Right kidney (tissue), 1 donor: ENCODE measurements at regions not wholly inside any gene's neighbourhood (a gene's known extent, or its start where the extent isn't known, plus 50 kb on each side); places are given as distances from the start of the nearest gene placed in this dataset.

Experiments used
- DNase-seq: peaks from one replicate; pipeline ENCODE4 v3.0.0-alpha.2; 2016

DNA sequence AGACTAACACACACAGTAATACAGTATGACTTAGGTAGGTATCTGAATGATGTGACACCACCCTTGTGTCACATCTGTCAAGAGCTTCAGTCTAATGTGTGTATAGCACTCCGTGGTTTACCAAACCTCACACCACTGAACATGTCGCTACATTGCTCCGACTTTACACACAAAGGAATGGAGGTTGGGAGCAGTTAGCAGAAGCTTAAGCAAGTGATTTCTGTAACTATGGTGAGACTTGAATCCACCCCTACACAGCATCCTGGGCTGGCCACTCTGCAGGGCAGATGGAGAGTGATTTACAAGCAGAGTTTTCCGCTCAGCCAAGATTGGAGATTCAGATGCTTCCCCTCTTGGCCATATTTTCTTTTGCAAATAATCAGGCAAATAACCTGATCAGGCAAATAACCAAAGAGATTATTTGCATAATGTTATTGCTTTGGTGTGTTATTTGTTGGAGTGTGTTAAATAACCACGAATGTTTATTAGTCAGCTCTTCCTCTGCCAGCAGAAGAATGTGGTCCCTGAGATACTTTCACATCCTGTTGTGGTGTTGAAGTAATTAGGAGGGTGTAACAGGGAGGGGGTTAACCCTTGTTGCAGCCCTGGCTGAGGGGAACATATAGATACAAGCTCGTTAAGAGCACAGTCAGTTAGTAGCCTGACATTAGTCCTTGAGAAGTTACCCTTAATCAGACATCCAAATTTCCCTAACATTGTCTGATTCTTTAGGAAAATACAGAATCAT is 92.8 kb downstream of the SNX18 start:
- no peak for DNase-seq

DNA sequence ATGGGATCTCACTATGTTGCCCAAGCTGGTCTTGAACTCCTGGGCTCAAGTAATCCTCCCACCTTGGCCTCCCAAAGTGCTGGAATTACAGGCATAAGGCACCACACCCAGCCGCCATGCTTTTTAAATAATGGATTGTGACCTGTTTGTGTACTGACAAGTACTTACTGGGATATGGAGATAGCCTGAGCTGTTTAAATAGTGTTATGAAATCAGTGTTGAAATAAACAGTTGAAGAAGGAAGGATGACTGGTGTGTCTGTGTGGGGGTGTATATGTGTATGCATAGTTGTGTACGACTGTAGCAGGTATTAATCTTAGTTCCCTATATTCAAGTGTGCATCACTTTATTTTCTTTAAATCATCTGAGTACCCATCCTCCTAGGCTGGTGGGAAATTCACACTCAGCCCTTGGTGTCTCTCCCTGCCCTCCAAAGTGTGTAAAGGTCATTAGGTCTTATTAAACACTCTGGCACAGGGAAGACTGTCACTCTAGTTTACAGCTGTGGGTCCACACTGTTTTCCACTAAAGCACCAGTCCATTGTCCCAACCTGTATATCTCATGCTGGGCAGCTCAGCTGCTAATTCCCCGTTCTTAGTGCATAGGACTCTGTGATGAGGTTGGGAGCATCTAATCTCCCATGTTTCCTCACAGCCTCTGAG is 91.0 kb downstream of the SNX18 start:
- DNase-seq = no peak

DNA sequence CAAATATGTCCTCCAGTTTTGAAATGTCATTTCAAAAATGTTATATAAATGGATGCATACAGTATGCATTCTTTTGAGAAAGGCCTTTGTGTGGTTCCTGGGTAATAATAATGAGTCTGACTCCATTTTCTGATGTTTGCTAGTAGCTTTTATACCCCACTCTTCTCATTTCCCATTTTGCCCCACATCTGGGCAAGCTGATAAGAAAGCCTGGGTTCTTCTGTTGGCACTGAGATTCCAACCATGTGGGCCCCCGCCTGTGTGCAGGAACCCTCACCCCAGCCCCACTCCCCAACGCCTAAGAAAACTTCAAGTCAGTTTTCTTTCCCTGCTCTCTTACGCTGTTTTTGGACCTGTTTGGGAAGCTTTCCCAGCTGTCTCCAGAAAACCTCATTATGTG is 89.4 kb downstream of the SNX18 start:
- DNase-seq = no peak

DNA sequence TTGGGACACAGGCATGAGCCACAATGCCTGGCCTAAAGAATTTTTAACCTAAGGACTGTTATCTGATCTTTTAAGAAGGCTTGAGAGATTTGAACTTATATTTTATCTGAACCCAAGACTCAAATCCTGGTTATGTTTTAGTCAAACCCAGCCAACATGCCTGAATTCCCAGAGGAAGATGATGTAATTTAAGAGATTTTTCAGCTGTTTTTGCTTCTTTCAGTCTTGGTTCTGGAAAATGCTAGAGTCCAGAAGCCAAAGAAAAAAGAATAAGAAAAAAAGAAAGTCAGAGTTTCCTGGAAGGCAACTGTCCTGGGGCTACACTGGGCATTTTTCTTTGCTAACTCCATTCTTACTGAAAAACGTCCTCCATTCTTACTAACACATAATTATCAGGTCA is 85.8 kb downstream of the SNX18 start:
- DNase-seq = no peak

DNA sequence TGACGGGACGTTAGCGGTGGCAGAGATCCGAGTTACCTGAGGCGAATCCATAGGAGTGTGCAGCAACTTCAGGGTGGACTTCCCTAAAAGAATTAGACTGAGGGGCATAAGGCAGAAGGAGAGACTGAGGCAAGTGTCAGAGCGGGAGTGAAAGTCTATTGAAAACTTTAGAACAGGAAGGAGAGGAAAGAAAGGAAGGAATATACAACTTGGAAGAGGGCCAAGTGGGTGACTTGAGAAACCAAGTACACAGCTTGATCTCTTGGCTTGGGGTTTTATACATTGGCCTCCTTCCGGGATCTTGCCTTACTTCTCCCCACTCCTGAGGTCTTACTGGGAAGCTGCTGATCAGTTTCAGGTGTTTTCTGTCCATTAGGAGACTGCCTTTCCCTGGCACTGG is 84.9 kb downstream of the SNX18 start:
- no peak for DNase-seq

DNA sequence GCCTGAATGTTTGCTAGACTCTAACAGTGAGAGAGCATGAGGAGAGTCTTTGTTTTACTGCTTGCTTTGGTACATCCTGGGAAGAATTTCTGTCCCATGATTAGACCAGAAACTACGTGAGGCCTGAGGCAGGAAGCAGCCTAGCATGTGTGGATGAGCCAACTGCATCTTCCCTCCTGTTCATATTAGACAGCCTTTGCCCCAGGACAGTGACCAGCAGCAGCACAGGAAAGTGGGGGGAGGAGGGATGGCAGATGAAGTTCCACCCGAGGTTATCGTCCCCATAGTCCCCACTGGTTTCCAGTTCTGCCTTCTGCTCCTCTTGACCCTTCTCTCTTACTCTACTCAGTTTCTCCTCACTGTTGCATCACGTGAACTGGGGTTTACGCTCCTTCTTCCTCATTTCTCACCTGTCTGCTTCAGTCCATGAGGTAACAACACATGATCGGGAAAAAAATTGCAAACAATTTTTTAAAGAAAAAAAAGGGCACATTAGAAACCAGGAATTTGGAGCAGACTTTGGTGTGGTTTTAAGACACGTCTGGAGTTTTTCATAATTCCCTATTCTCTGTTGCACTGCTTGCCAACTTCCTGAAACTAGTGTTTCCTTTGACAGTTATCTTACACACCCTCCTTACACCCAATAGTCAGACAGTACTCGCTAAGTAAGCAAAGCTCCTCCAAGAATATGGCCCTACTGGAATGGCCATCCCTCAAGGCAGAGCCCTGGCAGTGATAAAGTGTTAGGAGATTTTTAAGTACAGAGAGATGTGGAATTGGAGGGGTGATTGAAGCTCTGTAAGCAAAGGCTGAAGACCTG is 84.1 kb downstream of the SNX18 start:
- DNase-seq = no peak
